ENCODE measurements at regions not wholly inside any gene's neighbourhood (a gene's known extent, or its start where the extent isn't known, plus 50 kb on each side); places are given as distances from the start of the nearest gene placed in this dataset.

DNA sequence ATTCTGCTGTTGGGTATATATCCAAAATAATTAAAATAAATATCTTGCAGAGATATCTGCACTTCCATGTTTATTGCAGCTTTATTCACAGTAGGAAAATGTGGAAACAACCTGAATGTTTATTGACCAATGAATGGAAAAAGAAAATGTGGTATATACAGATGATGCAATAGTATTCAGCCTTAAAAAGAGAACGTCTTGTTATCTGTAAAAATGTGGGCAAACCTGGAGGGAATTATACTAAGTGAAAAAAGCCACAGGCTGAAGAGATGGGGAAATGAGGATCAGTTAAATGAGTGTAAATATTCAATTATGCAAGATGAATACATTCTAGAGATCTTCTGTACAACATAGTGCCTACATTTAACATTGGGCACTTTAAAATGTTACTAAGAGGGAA, 766.1 kb upstream of the IGFBP3 start:
- Histone ChIP-seq H3K9me3 (ENCODE audit: control insufficient read depth, insufficient read depth, low read length) (no peaks in the 10 kb centered on the region), H3K36me3 (ENCODE audit: control insufficient read depth, insufficient read depth, low read length) (no peaks in the 10 kb centered on the region), H3K4me1 (ENCODE audit: control insufficient read depth, insufficient read depth, low read length) (no peaks in the 10 kb centered on the region), H3K4me3 (ENCODE audit: low read depth, low read length) (no peak overlapping the region), H3K27me3 (ENCODE audit: control insufficient read depth, insufficient read depth, low read length) (no peaks in the 10 kb centered on the region), H3K27ac (ENCODE audit: low read depth, low read length) (no peak overlapping the region)
- no peak for DNase-seq (ENCODE audit: low read depth in 4 of 6, low spot score in 6 of 6)
- 100% methylated on average over 1 of the region's 1 CpG for WGBS (ENCODE audit: insufficient coverage)

DNA sequence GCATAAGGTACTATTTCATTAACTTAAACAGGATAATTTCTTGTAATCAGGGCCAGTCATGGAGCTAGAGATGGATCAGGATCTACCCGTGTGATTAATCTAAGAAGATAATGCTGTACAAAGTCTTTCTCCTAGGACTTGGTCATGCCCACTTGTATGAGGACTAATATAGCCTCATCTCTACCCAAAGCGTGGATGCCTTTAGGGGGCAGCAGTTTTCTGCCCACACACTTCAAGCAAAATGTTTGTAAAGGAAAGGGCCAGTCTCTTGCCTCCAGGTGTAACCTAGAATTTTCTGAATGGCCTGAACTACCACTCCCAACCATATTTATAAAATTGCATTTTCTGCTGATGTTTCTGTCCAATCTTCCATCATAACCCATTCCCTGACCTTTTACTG, 764.0 kb upstream of the IGFBP3 start:
- no peaks in the 10 kb centered on the region for H3K9me3 ChIP-seq (ENCODE audit: control insufficient read depth, insufficient read depth, low read length)
- no peaks in the 10 kb centered on the region for H3K4me1 ChIP-seq (ENCODE audit: control insufficient read depth, insufficient read depth, low read length)
- no peaks in the 10 kb centered on the region for H3K27me3 ChIP-seq (ENCODE audit: control insufficient read depth, insufficient read depth, low read length)
- no peak overlapping the region for H3K27ac ChIP-seq (ENCODE audit: low read depth, low read length)
- no CpG with 5 or more reads among the region's 2 CpGs for WGBS (ENCODE audit: insufficient coverage)
- H3K4me3 ChIP-seq (ENCODE audit: low read depth, low read length): no peak overlapping the region
- no peaks in the 10 kb centered on the region for H3K36me3 ChIP-seq (ENCODE audit: control insufficient read depth, insufficient read depth, low read length)
- DNase-seq (ENCODE audit: low read depth in 4 of 6, low spot score in 6 of 6): no peak

- H3K27ac ChIP-seq (ENCODE audit: low read depth, low read length): no peak overlapping the region
- H3K27me3 ChIP-seq (ENCODE audit: control insufficient read depth, insufficient read depth, low read length): no peaks in the 10 kb centered on the region
- DNase-seq (ENCODE audit: low read depth in 4 of 6, low spot score in 6 of 6): no peak
- H3K36me3 ChIP-seq (ENCODE audit: control insufficient read depth, insufficient read depth, low read length): no peaks in the 10 kb centered on the region
- no peaks in the 10 kb centered on the region for H3K4me1 ChIP-seq (ENCODE audit: control insufficient read depth, insufficient read depth, low read length)
- 94% methylated on average over 5 of the region's 7 CpGs for WGBS (ENCODE audit: insufficient coverage)
- no peaks in the 10 kb centered on the region for H3K9me3 ChIP-seq (ENCODE audit: control insufficient read depth, insufficient read depth, low read length)
- H3K4me3 ChIP-seq (ENCODE audit: low read depth, low read length): no peak overlapping the region
Observed at GRCh38 chr7:46682836-46683624, 762.0 kb upstream of the IGFBP3 start.

DNA sequence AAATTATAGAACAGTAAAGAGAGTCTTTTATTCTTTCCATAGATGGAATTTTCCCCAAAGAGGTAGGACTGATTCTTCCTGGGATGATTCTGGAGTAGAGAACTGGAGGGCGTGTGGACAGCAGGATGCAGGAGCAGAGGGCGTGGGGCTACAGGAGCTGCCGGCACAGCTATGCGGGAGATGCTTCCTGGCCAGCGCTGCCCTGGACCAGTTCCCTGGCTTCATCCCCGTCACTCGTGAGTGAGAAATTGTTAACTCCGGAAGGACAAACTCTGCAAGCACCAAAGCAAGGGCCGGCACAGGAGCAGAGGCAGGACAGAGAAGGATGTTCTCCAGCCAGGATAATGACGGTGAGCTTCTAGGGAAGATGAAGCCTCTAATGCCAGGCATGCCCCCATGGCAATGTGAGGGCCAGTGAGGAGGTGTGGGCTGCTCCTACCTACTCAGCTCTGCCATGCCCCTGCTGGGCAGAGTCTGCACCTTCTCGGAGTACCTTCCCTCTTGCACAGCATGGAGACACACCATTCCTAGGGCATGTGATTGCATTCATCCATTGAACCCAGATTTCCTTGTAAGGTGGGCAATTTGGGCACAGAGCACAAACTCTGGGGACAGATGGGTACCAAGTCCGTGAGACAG, 760.9 kb upstream of the IGFBP3 start:
- H3K27ac ChIP-seq (ENCODE audit: low read depth, low read length): no peak overlapping the region
- no peak overlapping the region for H3K4me3 ChIP-seq (ENCODE audit: low read depth, low read length)
- 63% methylated on average over 10 of the region's 12 CpGs for whole genome bisulfite sequencing (ENCODE audit: insufficient coverage)
- H3K36me3 ChIP-seq (ENCODE audit: control insufficient read depth, insufficient read depth, low read length): no peaks in the 10 kb centered on the region
- DNase-seq (ENCODE audit: low read depth in 4 of 6, low spot score in 6 of 6): no peak
- H3K4me1 ChIP-seq (ENCODE audit: control insufficient read depth, insufficient read depth, low read length): no peaks in the 10 kb centered on the region
- no peaks in the 10 kb centered on the region for H3K27me3 ChIP-seq (ENCODE audit: control insufficient read depth, insufficient read depth, low read length)
- no peaks in the 10 kb centered on the region for H3K9me3 ChIP-seq (ENCODE audit: control insufficient read depth, insufficient read depth, low read length)

- Histone ChIP-seq H3K27ac (ENCODE audit: low read depth, low read length) (no peak overlapping the region), H3K36me3 (ENCODE audit: control insufficient read depth, insufficient read depth, low read length) (no peaks in the 10 kb centered on the region), H3K9me3 (ENCODE audit: control insufficient read depth, insufficient read depth, low read length) (no peaks in the 10 kb centered on the region), H3K27me3 (ENCODE audit: control insufficient read depth, insufficient read depth, low read length) (no peaks in the 10 kb centered on the region), H3K4me3 (ENCODE audit: low read depth, low read length) (no peak overlapping the region), H3K4me1 (ENCODE audit: control insufficient read depth, insufficient read depth, low read length) (no peaks in the 10 kb centered on the region)
- 87% methylated on average over 7 of the region's 7 CpGs for WGBS (ENCODE audit: insufficient coverage)
- no peak for DNase-seq (ENCODE audit: low read depth in 4 of 6, low spot score in 6 of 6)
Observed at GRCh38 chr7:46680147-46680546, 759.1 kb upstream of the IGFBP3 start.

- Histone ChIP-seq H3K27me3 (ENCODE audit: control insufficient read depth, insufficient read depth, low read length) (no peaks in the 10 kb centered on the region), H3K36me3 (ENCODE audit: control insufficient read depth, insufficient read depth, low read length) (no peaks in the 10 kb centered on the region), H3K9me3 (ENCODE audit: control insufficient read depth, insufficient read depth, low read length) (no peaks in the 10 kb centered on the region), H3K27ac (ENCODE audit: low read depth, low read length) (no peak overlapping the region), H3K4me3 (ENCODE audit: low read depth, low read length) (no peak overlapping the region), H3K4me1 (ENCODE audit: control insufficient read depth, insufficient read depth, low read length) (no peaks in the 10 kb centered on the region)
- no peak for DNase-seq (ENCODE audit: low read depth in 4 of 6, low spot score in 6 of 6)
Observed at GRCh38 chr7:46679671-46680070, 758.6 kb upstream of the IGFBP3 start.

DNA sequence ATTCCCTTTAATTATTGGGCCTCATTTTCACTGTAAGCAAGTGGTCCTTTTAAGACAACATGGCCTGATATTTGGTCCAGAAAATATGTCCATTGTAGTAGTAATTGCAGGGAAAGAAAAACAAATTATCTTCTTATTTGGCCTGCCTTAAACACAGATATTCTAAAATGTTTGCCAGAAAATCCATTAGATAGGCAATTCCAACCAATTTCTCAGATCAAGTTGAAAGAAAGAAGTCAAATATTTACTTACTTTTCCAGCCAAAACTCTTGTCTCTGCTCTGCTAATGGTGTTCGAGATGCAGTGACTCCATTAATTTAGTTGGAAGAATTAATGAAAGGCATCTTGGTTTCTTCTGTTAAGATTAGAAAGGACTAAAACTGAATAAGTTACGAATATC, 757.3 kb upstream of the IGFBP3 start:
- WGBS (ENCODE audit: insufficient coverage): no CpG with 5 or more reads among the region's 2 CpGs
- no peak for DNase-seq (ENCODE audit: low read depth in 4 of 6, low spot score in 6 of 6)
- H3K27me3 ChIP-seq (ENCODE audit: control insufficient read depth, insufficient read depth, low read length): no peaks in the 10 kb centered on the region
- H3K4me3 ChIP-seq (ENCODE audit: low read depth, low read length): no peak overlapping the region
- H3K4me1 ChIP-seq (ENCODE audit: control insufficient read depth, insufficient read depth, low read length): no peaks in the 10 kb centered on the region
- H3K9me3 ChIP-seq (ENCODE audit: control insufficient read depth, insufficient read depth, low read length): no peaks in the 10 kb centered on the region
- H3K36me3 ChIP-seq (ENCODE audit: control insufficient read depth, insufficient read depth, low read length): no peaks in the 10 kb centered on the region
- H3K27ac ChIP-seq (ENCODE audit: low read depth, low read length): no peak overlapping the region

- H3K36me3 ChIP-seq (ENCODE audit: control insufficient read depth, insufficient read depth, low read length): no peaks in the 10 kb centered on the region
- H3K27me3 ChIP-seq (ENCODE audit: control insufficient read depth, insufficient read depth, low read length): no peaks in the 10 kb centered on the region
- no CpG with 5 or more reads among the region's 4 CpGs for WGBS (ENCODE audit: insufficient coverage)
- no peak for DNase-seq (ENCODE audit: low read depth in 4 of 6, low spot score in 6 of 6)
- no peaks in the 10 kb centered on the region for H3K4me1 ChIP-seq (ENCODE audit: control insufficient read depth, insufficient read depth, low read length)
- no peaks in the 10 kb centered on the region for H3K9me3 ChIP-seq (ENCODE audit: control insufficient read depth, insufficient read depth, low read length)
- no peak overlapping the region for H3K4me3 ChIP-seq (ENCODE audit: low read depth, low read length)
- no peak overlapping the region for H3K27ac ChIP-seq (ENCODE audit: low read depth, low read length)
Observed at GRCh38 chr7:46675456-46675855, 754.4 kb upstream of the IGFBP3 start.

DNA sequence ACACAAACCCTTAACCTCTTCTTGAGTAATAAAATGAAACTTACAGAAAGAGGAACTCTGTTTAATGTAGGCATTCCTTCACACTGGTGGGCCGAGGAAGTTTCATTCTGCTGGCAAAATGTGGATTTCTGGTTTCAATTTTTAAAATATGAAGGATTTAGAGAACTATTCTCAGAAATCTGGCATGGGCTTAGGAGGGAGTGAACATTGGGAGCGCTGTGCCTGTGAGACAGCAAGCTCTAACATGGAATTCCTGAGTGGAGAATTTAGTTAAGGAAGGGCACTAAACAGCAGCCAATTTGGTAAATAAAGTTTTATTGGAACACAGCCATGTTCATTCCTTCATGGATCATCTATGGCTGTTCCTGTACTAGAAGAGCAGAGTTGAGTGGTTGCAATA, 751.8 kb upstream of the IGFBP3 start:
- Histone ChIP-seq H3K27ac (ENCODE audit: low read depth, low read length) (no peak overlapping the region), H3K9me3 (ENCODE audit: control insufficient read depth, insufficient read depth, low read length) (no peaks in the 10 kb centered on the region), H3K4me1 (ENCODE audit: control insufficient read depth, insufficient read depth, low read length) (no peaks in the 10 kb centered on the region), H3K4me3 (ENCODE audit: low read depth, low read length) (no peak overlapping the region), H3K27me3 (ENCODE audit: control insufficient read depth, insufficient read depth, low read length) (no peaks in the 10 kb centered on the region), H3K36me3 (ENCODE audit: control insufficient read depth, insufficient read depth, low read length) (no peaks in the 10 kb centered on the region)
- no peak for DNase-seq (ENCODE audit: low read depth in 4 of 6, low spot score in 6 of 6)
- WGBS (ENCODE audit: insufficient coverage): 88% methylated on average over 2 of the region's 2 CpGs

DNA sequence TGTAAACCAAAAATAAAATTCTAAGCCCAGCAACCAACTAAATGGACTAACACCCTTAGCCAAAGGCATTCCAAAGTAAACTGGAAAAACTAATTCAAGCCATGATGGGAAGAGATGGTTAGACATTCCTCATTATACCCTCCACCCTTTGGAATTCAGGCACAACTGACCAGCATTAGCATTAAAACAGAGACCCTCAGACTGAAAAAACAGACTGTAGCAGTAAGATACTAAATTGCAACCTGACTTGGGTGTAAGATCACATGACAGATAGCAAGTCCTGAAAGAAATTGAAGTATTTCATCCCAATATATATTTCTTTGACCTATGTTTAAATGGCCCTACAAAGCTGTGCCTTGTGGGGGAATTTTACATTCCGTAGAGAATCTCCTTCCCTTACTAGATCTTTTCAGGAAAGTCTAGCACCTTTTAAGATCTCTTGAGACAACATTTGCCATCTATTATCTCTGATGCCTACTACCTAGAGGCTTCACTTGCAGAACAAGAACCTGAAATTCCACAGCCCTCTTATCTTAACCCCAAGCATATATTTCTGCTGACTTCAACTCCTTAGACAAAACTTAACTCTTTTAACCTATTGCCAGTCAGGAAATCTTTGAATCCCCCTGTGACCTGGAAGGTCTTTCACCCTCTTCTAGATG, 750.2 kb upstream of the IGFBP3 start:
- no peak for DNase-seq (ENCODE audit: low read depth in 4 of 6, low spot score in 6 of 6)
- no peaks in the 10 kb centered on the region for H3K4me1 ChIP-seq (ENCODE audit: control insufficient read depth, insufficient read depth, low read length)
- no peak overlapping the region for H3K4me3 ChIP-seq (ENCODE audit: low read depth, low read length)
- no peak overlapping the region for H3K27ac ChIP-seq (ENCODE audit: low read depth, low read length)
- 80% methylated on average over 1 of the region's 1 CpG for WGBS (ENCODE audit: insufficient coverage)
- H3K9me3 ChIP-seq (ENCODE audit: control insufficient read depth, insufficient read depth, low read length): no peaks in the 10 kb centered on the region
- no peaks in the 10 kb centered on the region for H3K36me3 ChIP-seq (ENCODE audit: control insufficient read depth, insufficient read depth, low read length)
- H3K27me3 ChIP-seq (ENCODE audit: control insufficient read depth, insufficient read depth, low read length): no peaks in the 10 kb centered on the region

All from spinal cord (tissue), 9 donors.